HepG2 (cell line): ENCODE measurements at regions not wholly inside any gene's neighbourhood (a gene's known extent, or its start where the extent isn't known, plus 50 kb on each side); places are given as distances from the start of the nearest gene placed in this dataset.

Experiments
- ARHGAP35 ChIP-seq: sonication (generic); formaldehyde crosslinking; IDR thresholded peaks from 2 replicates; pipeline ENCODE4 v1.9.0; 2022; ENCODE audit warnings: mild to moderate bottlenecking, inconsistent platforms, moderate library complexity, missing genetic modification reagents, borderline replicate concordance
- FOXJ3 ChIP-seq: sonication (generic); formaldehyde crosslinking; IDR thresholded peaks from 2 replicates; pipeline ENCODE4 v1.4.0; 2020; ENCODE audit warnings: missing genetic modification reagents, mild to moderate bottlenecking, borderline replicate concordance
- FOXM1 ChIP-seq: sonication (generic); formaldehyde crosslinking; IDR thresholded peaks from 2 replicates; pipeline ENCODE4 v1.5.0; 2020; ENCODE audit warnings: missing genetic modification reagents
- HES4 ChIP-seq: sonication (generic); formaldehyde crosslinking; IDR thresholded peaks from 2 replicates; pipeline ENCODE4 v1.9.0; 2021; ENCODE audit warnings: mild to moderate bottlenecking, missing genetic modification reagents, borderline replicate concordance
- HNRNPH1 ChIP-seq: fragments of 200-400 bp; formaldehyde crosslinking; optimal IDR thresholded peaks from 2 replicates; pipeline ENCODE3; 2017; ENCODE audit warnings: mild to moderate bottlenecking, low read depth, low read length
- KAT8 ChIP-seq: IDR thresholded peaks from 2 replicates; pipeline ENCODE4 v1.6.1; 2016; ENCODE audit warnings: missing genetic modification reagents, missing compliant biosample characterization
- RFX1 ChIP-seq: fragments of 450-650 bp; IDR thresholded peaks from 2 replicates; pipeline ENCODE4 v1.6.1; 2017
- RFX5 ChIP-seq: IDR thresholded peaks from 2 replicates; pipeline ENCODE4 v1.6.1; 2011; ENCODE audit warnings: low read depth, low read length, improper control_type of control experiment
- TBX2 ChIP-seq: sonication (generic); formaldehyde crosslinking; IDR thresholded peaks from 2 replicates; pipeline ENCODE4 v1.5.0; 2020; ENCODE audit warnings: missing genetic modification reagents, mild to moderate bottlenecking, borderline replicate concordance
- XBP1 ChIP-seq: sonication (generic); formaldehyde crosslinking; IDR thresholded peaks from 2 replicates; pipeline ENCODE4 v1.5.0; 2020; ENCODE audit warnings: missing genetic modification reagents
- ZBTB3 ChIP-seq: sonication (generic); formaldehyde crosslinking; IDR thresholded peaks from 2 replicates; pipeline ENCODE4 v1.4.0; 2020; ENCODE audit warnings: low read depth, mild to moderate bottlenecking, moderate library complexity, missing genetic modification reagents, borderline replicate concordance
- ZNF343 ChIP-seq: sonication (generic); formaldehyde crosslinking; IDR thresholded peaks from 2 replicates; pipeline ENCODE4 v1.4.0; 2020; ENCODE audit warnings: mild to moderate bottlenecking, missing genetic modification reagents
- ZNF446 ChIP-seq: sonication (generic); formaldehyde crosslinking; IDR thresholded peaks from 2 replicates; pipeline ENCODE4 v1.5.0; 2020; ENCODE audit warnings: mild to moderate bottlenecking, missing genetic modification reagents
- ZNF619 ChIP-seq: sonication (generic); formaldehyde crosslinking; IDR thresholded peaks from 2 replicates; pipeline ENCODE4 v1.4.0; 2020; ENCODE audit warnings: mild to moderate bottlenecking, missing genetic modification reagents
- ZNF713 ChIP-seq: sonication (generic); formaldehyde crosslinking; IDR thresholded peaks from 2 replicates; pipeline ENCODE4 v1.4.0; 2020; ENCODE audit warnings: mild to moderate bottlenecking, missing genetic modification reagents
- TF ChIP-seq, protein P1 (sequence below): sonication (generic); formaldehyde crosslinking; IDR thresholded peaks from 2 replicates; pipeline ENCODE4 v1.8.0; 2022; ENCODE audit warnings: mild to moderate bottlenecking, missing genetic modification reagents, borderline replicate concordance
- TF ChIP-seq, protein P2 (sequence below): sonication (generic); formaldehyde crosslinking; IDR thresholded peaks from 2 replicates; pipeline ENCODE4 v1.4.0; 2020; ENCODE audit warnings: missing genetic modification reagents
- TF ChIP-seq, protein P3 (sequence below): IDR thresholded peaks from 2 replicates; pipeline ENCODE4 v1.6.1; 2012; ENCODE audit warnings: low read depth, low read length, improper control_type of control experiment
- TF ChIP-seq, protein P4 (sequence below): sonication (generic); formaldehyde crosslinking; IDR thresholded peaks from 2 replicates; pipeline ENCODE4 v1.5.1; 2020; ENCODE audit warnings: mild to moderate bottlenecking, missing genetic modification reagents, moderate library complexity
- TF ChIP-seq, protein P5 (sequence below): IDR thresholded peaks from 2 replicates; pipeline ENCODE4 v1.6.1; 2018; ENCODE audit warnings: missing genetic modification reagents, mild to moderate bottlenecking, missing compliant biosample characterization

DNA sequence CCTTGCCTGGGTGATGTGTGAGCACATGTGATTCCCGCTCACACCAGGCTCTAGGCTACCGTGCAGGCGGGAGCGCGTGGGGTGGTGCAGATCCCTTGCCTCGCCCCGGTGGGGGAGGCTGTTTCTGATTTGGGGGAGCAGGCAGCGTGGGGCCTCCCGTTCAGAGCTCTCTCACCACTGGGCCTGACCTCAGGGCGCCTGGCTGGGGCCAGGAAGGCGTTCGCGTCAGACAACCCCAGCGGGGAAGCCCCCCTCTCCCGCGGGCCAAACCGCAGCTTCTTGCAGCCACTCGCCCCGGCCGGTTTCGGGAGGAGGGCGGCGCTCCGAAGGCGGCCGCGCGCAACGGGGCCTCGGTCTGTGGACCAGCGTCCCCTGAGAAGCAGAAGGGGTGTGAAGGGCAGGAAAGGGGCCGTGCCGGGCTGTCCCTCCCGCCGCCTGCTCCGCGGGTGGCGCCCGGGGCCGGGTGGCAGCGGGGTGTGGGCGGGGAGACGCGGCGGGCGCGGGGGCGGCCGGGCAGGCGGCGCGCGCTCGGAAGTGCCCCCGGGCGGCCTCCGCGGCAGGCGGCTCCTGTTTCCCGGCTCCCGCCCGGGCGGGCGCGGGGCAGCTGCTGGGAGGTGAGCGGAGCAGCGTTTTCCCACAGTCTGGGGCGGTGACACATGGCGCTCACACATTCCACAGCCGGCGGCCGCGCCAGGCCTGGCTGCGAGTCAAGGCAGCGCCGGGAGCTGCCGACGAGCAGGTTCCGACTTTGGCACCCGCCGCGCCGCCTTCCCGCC is 65.1 kb upstream of the HES1 start (continued):
- TF ChIP-seq, protein P1, sequence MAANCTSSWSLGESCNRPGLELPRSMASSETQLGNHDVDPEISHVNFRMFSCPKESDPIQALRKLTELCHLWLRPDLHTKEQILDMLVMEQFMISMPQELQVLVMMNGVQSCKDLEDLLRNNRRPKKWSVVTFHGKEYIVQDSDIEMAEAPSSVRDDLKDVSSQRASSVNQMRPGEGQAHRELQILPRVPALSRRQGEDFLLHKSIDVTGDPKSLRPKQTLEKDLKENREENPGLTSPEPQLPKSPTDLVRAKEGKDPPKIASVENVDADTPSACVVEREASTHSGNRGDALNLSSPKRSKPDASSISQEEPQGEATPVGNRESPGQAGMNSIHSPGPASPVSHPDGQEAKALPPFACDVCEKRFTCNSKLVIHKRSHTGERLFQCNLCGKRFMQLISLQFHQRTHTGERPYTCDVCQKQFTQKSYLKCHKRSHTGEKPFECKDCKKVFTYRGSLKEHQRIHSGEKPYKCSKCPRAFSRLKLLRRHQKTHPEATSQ (CRISPR knock-in tag) = no peak; the same call in 1 of the 2 replicates
- TF ChIP-seq, protein P2, sequence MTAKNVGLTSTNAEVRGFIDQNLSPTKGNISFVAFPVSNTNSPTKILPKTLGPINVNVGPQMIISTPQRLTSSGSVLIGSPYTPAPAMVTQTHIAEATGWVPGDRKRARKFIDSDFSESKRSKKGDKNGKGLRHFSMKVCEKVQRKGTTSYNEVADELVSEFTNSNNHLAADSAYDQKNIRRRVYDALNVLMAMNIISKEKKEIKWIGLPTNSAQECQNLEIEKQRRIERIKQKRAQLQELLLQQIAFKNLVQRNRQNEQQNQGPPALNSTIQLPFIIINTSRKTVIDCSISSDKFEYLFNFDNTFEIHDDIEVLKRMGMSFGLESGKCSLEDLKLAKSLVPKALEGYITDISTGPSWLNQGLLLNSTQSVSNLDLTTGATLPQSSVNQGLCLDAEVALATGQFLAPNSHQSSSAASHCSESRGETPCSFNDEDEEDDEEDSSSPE = peak; percentile 97
- TF ChIP-seq ARHGAP35 (CRISPR knock-in tag) (peak; percentile 97; the same call in 1 of the 2 replicates), RFX1 (no peak), FOXM1 (CRISPR knock-in tag) (peak; percentile 86; the same call in 1 of the 2 replicates), ZNF446 (CRISPR knock-in tag) (peak; percentile 98; the same call in 1 of the 2 replicates), ZNF619 (CRISPR knock-in tag) (no peak), RFX5 (no peak), TBX2 (CRISPR knock-in tag) (peak; percentile 74), HES4 (peak; percentile 97), KAT8 (CRISPR knock-in tag) (peak; percentile 59; the same call in 1 of the 2 replicates), ZNF343 (CRISPR knock-in tag) (peak; percentile 95; the same call in 1 of the 2 replicates), HNRNPH1 (no peak), FOXJ3 (0 out of 2 replicates have a peak, but pooled peaks have one; percentile 45), XBP1 (CRISPR knock-in tag) (peak; percentile 77; the same call in 1 of the 2 replicates), ZNF713 (CRISPR knock-in tag) (peak; percentile 81; the same call in 1 of the 2 replicates), ZBTB3 (CRISPR knock-in tag) (no peak)
- TF ChIP-seq, protein P3, sequence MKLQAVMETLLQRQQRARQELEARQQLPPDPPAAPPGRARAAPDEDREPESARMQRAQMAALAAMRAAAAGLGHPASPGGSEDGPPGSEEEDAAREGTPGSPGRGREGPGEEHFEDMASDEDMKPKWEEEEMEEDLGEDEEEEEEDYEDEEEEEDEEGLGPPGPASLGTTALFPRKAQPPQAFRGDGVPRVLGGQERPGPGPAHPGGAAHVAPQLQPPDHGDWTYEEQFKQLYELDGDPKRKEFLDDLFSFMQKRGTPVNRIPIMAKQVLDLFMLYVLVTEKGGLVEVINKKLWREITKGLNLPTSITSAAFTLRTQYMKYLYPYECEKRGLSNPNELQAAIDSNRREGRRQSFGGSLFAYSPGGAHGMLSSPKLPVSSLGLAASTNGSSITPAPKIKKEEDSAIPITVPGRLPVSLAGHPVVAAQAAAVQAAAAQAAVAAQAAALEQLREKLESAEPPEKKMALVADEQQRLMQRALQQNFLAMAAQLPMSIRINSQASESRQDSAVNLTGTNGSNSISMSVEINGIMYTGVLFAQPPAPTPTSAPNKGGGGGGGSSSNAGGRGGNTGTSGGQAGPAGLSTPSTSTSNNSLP = no peak
- TF ChIP-seq, protein P4, sequence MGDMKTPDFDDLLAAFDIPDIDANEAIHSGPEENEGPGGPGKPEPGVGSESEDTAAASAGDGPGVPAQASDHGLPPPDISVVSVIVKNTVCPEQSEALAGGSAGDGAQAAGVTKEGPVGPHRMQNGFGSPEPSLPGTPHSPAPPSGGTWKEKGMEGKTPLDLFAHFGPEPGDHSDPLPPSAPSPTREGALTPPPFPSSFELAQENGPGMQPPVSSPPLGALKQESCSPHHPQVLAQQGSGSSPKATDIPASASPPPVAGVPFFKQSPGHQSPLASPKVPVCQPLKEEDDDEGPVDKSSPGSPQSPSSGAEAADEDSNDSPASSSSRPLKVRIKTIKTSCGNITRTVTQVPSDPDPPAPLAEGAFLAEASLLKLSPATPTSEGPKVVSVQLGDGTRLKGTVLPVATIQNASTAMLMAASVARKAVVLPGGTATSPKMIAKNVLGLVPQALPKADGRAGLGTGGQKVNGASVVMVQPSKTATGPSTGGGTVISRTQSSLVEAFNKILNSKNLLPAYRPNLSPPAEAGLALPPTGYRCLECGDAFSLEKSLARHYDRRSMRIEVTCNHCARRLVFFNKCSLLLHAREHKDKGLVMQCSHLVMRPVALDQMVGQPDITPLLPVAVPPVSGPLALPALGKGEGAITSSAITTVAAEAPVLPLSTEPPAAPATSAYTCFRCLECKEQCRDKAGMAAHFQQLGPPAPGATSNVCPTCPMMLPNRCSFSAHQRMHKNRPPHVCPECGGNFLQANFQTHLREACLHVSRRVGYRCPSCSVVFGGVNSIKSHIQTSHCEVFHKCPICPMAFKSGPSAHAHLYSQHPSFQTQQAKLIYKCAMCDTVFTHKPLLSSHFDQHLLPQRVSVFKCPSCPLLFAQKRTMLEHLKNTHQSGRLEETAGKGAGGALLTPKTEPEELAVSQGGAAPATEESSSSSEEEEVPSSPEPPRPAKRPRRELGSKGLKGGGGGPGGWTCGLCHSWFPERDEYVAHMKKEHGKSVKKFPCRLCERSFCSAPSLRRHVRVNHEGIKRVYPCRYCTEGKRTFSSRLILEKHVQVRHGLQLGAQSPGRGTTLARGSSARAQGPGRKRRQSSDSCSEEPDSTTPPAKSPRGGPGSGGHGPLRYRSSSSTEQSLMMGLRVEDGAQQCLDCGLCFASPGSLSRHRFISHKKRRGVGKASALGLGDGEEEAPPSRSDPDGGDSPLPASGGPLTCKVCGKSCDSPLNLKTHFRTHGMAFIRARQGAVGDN = peak; percentile 99
- TF ChIP-seq, protein P5, sequence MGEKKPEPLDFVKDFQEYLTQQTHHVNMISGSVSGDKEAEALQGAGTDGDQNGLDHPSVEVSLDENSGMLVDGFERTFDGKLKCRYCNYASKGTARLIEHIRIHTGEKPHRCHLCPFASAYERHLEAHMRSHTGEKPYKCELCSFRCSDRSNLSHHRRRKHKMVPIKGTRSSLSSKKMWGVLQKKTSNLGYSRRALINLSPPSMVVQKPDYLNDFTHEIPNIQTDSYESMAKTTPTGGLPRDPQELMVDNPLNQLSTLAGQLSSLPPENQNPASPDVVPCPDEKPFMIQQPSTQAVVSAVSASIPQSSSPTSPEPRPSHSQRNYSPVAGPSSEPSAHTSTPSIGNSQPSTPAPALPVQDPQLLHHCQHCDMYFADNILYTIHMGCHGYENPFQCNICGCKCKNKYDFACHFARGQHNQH (CRISPR knock-in tag) = no peak; the same call in 1 of the 2 replicates
